ENCODE measurements at regions not wholly inside any gene's neighbourhood (a gene's known extent, or its start where the extent isn't known, plus 50 kb on each side); places are given as distances from the start of the nearest gene placed in this dataset.

DNA sequence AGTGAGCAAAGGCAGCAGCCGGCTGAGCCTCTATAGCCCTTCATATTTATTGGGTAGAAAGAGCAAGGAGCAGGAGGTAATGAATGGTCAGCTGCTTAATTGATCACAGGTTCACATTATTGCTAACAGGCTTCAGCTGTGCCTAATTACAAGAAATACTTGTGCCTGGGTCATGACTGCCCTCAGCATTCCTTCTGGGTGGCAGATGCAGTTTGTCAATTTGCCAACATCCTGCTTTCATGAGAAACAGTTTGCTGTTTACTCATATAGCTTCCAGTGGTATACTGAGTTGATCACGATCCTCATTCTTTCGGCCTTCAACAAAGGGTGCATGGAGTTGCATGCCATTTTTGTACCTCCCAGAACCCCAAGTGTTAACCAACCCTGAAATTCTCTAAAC, 81.0 kb upstream of the PLEKHG7 start:
- no peaks in the 10 kb centered on the region for H3K4me1 ChIP-seq
- H3K36me3 Mint-ChIP-seq (ENCODE audit: insufficient read depth, unreplicated experiment) = no peaks in the 10 kb centered on the region
- intact Hi-C loops (cut with micrococcal nuclease; ENCODE audit: unreplicated experiment) = no loop called here
- DNase-seq = no peak
- H3K9me3 ChIP-seq = no peaks in the 10 kb centered on the region
- H3K9me3 Mint-ChIP-seq (ENCODE audit: unreplicated experiment) = no peaks in the 10 kb centered on the region
- BruUV-seq (replicated peaks) = no TSS peak
- no peak overlapping the region for H3K4me3 ChIP-seq (ENCODE audit: low read depth, low read length)
- TF ChIP-seq, protein P1, sequence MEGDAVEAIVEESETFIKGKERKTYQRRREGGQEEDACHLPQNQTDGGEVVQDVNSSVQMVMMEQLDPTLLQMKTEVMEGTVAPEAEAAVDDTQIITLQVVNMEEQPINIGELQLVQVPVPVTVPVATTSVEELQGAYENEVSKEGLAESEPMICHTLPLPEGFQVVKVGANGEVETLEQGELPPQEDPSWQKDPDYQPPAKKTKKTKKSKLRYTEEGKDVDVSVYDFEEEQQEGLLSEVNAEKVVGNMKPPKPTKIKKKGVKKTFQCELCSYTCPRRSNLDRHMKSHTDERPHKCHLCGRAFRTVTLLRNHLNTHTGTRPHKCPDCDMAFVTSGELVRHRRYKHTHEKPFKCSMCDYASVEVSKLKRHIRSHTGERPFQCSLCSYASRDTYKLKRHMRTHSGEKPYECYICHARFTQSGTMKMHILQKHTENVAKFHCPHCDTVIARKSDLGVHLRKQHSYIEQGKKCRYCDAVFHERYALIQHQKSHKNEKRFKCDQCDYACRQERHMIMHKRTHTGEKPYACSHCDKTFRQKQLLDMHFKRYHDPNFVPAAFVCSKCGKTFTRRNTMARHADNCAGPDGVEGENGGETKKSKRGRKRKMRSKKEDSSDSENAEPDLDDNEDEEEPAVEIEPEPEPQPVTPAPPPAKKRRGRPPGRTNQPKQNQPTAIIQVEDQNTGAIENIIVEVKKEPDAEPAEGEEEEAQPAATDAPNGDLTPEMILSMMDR (IDR thresholded peaks at IDR 0.05; ENCODE audit: insufficient read depth in 1 of 2, low read depth in 1 of 2, low read length in 1 of 2, severe bottlenecking in 1 of 2, unreplicated experiment in 1 of 2) = no peak
- CTCF ChIA-PET = no interaction called here
- no peaks in the 10 kb centered on the region for H3K36me3 ChIP-seq (ENCODE audit: control insufficient read depth, insufficient read depth, low read length)
- H3K4me3 Mint-ChIP-seq (ENCODE audit: unreplicated experiment) = no peak overlapping the region
- H3K27ac Mint-ChIP-seq (ENCODE audit: unreplicated experiment) = no peak overlapping the region
- H3K27me3 Mint-ChIP-seq (ENCODE audit: insufficient read depth, unreplicated experiment) = no peaks in the 10 kb centered on the region
- no peaks in the 10 kb centered on the region for H3K4me1 Mint-ChIP-seq (ENCODE audit: low read depth, unreplicated experiment)
- POLR2A ChIA-PET = no interaction called here
- H3K27me3 ChIP-seq (replicated peaks; ENCODE audit: control insufficient read depth, insufficient read depth, low read length) = no peaks in the 10 kb centered on the region

GRCh38 chr12:92621312-92621711, 81.5 kb upstream of the PLEKHG7 start:
- Histone ChIP-seq H3K4me3 (ENCODE audit: low read depth, low read length) (no peak overlapping the region), H3K4me1 (no peaks in the 10 kb centered on the region), H3K36me3 (ENCODE audit: control insufficient read depth, insufficient read depth, low read length) (no peaks in the 10 kb centered on the region), H3K27me3 (replicated peaks; ENCODE audit: control insufficient read depth, insufficient read depth, low read length) (no peaks in the 10 kb centered on the region), H3K9me3 (no peaks in the 10 kb centered on the region)
- ChIA-PET POLR2A (no interaction called here), CTCF (no interaction called here)
- H3K9me3 Mint-ChIP-seq (ENCODE audit: unreplicated experiment) = no peaks in the 10 kb centered on the region
- no peak overlapping the region for H3K4me3 Mint-ChIP-seq (ENCODE audit: unreplicated experiment)
- DNase-seq = no peak
- H3K27ac Mint-ChIP-seq (ENCODE audit: unreplicated experiment) = no peak overlapping the region
- intact Hi-C loops (cut with micrococcal nuclease; ENCODE audit: unreplicated experiment) = no loop called here
- H3K27me3 Mint-ChIP-seq (ENCODE audit: insufficient read depth, unreplicated experiment) = no peaks in the 10 kb centered on the region
- TF ChIP-seq, protein P1 (IDR thresholded peaks at IDR 0.05; ENCODE audit: insufficient read depth in 1 of 2, low read depth in 1 of 2, low read length in 1 of 2, severe bottlenecking in 1 of 2, unreplicated experiment in 1 of 2) = no peak
- no peaks in the 10 kb centered on the region for H3K4me1 Mint-ChIP-seq (ENCODE audit: low read depth, unreplicated experiment)
- BruUV-seq (replicated peaks) = no TSS peak
- no peaks in the 10 kb centered on the region for H3K36me3 Mint-ChIP-seq (ENCODE audit: insufficient read depth, unreplicated experiment)

GRCh38 chr12:92619730-92620684, 82.8 kb upstream of the PLEKHG7 start:
- H3K4me1 ChIP-seq = no peaks in the 10 kb centered on the region
- intact Hi-C loops (cut with micrococcal nuclease; ENCODE audit: unreplicated experiment) = no loop called here
- DNase-seq = no peak
- H3K36me3 ChIP-seq (ENCODE audit: control insufficient read depth, insufficient read depth, low read length) = no peaks in the 10 kb centered on the region
- H3K27me3 Mint-ChIP-seq (ENCODE audit: insufficient read depth, unreplicated experiment) = no peaks in the 10 kb centered on the region
- no peaks in the 10 kb centered on the region for H3K27me3 ChIP-seq (replicated peaks; ENCODE audit: control insufficient read depth, insufficient read depth, low read length)
- H3K4me1 Mint-ChIP-seq (ENCODE audit: low read depth, unreplicated experiment) = no peaks in the 10 kb centered on the region
- no peaks in the 10 kb centered on the region for H3K9me3 ChIP-seq
- ChIA-PET CTCF (no interaction called here), POLR2A (no interaction called here)
- H3K9me3 Mint-ChIP-seq (ENCODE audit: unreplicated experiment) = no peaks in the 10 kb centered on the region
- no peak overlapping the region for H3K4me3 Mint-ChIP-seq (ENCODE audit: unreplicated experiment)
- H3K36me3 Mint-ChIP-seq (ENCODE audit: insufficient read depth, unreplicated experiment) = no peaks in the 10 kb centered on the region
- H3K27ac Mint-ChIP-seq (ENCODE audit: unreplicated experiment) = no peak overlapping the region
- no TSS peak for BruUV-seq (replicated peaks)
- no peak overlapping the region for H3K4me3 ChIP-seq (ENCODE audit: low read depth, low read length)
- TF ChIP-seq, protein P1 (IDR thresholded peaks at IDR 0.05; ENCODE audit: insufficient read depth in 1 of 2, low read depth in 1 of 2, low read length in 1 of 2, severe bottlenecking in 1 of 2, unreplicated experiment in 1 of 2) = no peak

All from Caco-2 (cell line).